GM21619 (cell line): ENCODE measurements at regions not wholly inside any gene's neighbourhood (a gene's known extent, or its start where the extent isn't known, plus 50 kb on each side); places are given as distances from the start of the nearest gene placed in this dataset.
"Not testable (repeated sequence)": the region's sequence is repeated elsewhere in the genome, so short reads cannot be mapped to it uniquely, and the experiment has no call there.

Experiments used
- ATAC-seq: cut with Tn5 transposase; IDR thresholded peaks from one replicate; pipeline ENCODE4 v1.9.1; 2021; ENCODE audit not compliant: unreplicated experiment

DNA sequence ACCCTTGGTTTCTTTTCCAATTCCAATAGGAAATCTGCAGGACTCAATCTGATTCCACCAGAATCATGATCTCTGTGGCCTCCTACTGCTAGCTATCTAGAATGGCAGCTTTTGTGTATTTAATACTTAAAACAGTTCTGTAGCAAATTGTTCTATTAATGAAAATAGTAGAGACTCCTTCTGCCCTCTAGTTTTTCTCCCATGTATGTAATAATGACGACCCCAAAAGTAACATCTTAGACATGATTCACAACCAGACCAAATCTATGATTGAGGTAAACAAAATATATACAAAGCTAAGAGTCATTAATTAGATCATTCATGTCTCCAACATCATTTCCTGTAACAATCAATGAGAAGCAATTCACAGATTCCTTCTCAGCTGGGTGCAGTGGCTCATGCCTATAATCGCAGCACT is 259.1 kb upstream of the MKLN1 start:
- no peak for ATAC-seq

DNA sequence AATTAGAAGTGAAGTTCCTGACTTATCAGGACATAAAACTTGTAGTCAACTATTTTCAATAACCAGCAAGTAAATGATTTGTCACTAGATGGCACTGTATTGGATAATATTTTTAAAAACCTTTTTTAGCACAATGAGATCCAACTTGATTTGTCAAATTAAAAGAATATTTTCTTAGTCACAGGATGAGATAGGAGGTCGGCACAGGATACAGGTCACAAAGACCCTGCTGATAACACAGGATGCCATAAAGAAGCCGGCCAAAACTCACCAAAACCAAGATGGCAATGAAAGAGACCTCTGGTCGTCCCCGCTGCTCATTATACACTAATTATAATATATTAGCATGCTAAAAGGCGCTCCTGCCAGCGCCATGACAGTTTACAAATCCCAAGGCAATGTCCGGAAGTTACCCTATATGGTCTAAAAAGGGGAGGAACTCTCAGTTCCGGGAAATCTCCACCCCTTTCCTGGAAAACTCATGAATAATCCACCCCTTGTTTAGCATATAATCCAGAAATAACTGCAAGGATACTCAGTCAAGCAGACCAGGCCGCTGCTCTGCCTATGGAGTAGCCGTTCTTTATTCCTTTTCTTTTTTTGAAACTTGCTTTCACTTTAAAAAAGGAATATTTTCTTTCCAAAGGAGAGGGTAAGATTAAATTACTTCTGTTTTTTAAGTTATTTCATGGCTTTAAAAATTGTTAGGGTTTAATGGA is 255.7 kb upstream of the MKLN1 start:
- ATAC-seq: no peak

GRCh38 chr7:131072505-131073091 is 255.1 kb upstream of the MKLN1 start:
- no peak for ATAC-seq

DNA sequence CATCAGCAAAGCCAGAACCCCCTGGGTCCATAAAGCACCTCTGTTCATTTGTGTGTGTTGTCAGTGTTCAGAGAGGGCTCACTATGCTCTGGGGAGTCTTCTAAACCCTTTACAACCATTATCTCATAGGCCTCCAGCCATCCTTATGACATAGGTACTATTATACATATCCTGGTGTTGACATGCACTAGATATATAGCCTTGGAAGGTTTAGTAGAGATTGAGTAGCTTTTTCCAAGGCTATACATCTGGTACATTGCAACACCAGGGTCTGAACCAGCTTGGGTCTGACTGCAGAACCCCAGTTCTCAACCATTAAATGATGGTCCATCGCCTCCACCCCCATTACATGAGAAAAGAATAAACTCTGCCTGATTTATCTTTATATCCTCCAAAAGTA is 253.6 kb upstream of the MKLN1 start:
- no peak for ATAC-seq

DNA sequence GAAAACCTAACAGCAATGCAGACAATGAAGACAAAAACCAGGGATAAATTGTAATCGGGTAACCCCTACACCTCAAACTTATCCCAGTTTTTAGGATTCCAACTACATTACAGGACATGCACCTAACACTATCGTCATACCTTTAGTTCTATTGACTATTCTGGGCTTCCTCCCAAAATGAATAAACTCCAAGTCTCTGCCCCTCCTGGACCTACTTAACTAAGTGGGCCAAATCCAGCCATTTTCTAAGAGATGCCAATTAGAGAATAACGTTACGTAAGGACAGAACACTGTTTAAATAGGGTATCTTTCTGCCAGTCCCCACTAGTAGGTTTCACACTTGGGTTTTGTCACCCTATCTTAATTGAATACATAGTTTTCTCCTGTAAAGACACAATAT is 253.1 kb upstream of the MKLN1 start:
- no peak for ATAC-seq

- no peak for ATAC-seq
Observed at GRCh38 chr7:131075406-131075805, 252.3 kb upstream of the MKLN1 start.

- no peak for ATAC-seq
Observed at GRCh38 chr7:131076032-131076431, 251.6 kb upstream of the MKLN1 start.

DNA sequence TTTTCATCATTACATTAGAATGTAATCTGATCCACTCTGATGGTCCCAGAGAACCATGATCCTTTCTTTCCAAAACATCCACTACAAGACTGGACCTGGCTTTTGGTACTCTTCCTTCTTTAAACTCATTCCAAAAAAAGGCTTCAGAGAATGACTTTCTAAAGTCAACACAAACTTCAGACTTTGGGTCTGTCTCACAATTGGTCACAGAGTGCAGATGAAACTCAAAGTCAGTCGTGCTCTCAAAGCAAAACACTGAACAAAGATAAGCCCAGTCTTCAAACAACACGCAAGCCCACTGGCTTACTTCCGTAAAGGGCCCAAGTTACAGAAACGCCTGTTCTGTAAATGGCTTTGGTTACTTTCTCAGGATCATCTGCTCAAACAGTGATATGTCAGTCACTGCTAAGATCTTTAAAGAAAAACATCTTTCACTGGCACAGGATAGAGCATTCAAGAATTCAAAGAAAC is 250.9 kb upstream of the MKLN1 start:
- no peak for ATAC-seq

GRCh38 chr7:131077735-131078134 is 249.9 kb upstream of the MKLN1 start:
- ATAC-seq: no peak

DNA sequence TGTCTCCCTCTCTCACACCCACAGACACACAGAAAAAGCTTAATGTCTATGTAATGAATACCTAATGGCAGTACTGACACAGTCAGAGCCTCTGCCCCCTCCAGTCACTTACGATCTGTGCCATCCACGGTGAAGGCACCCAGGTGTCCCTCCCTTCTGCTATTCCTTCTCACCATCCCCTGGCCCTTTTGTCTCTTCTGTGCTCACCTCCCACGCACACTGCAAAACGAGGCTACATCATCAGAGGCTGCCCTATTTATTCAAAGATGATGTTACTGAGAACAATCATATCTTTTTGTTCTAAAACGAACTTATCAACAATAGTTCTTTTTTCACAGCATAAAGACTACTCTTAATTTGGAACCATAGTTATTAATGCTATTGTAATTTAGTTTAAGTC is 246.9 kb upstream of the MKLN1 start:
- ATAC-seq: no peak

GRCh38 chr7:131081308-131081707 is 246.4 kb upstream of the MKLN1 start:
- ATAC-seq: no peak

DNA sequence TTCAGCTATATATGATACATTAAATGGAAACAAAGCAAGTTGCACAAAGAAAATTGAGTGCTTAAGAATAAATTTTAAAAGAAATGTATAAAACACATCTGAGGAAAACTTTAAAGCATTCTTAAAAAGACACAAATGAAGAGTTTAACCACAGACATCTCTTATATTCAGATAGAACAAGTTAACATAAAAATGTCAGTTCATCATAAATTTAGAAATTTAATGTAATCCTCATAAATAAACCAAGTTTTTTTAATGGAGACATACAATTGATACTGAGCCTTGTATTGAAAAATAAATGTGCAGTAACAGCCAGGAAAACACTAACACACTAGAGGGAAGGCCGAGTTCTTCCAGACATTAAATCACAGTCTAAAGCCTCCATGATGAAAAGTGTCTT is 243.9 kb upstream of the MKLN1 start:
- no peak for ATAC-seq

DNA sequence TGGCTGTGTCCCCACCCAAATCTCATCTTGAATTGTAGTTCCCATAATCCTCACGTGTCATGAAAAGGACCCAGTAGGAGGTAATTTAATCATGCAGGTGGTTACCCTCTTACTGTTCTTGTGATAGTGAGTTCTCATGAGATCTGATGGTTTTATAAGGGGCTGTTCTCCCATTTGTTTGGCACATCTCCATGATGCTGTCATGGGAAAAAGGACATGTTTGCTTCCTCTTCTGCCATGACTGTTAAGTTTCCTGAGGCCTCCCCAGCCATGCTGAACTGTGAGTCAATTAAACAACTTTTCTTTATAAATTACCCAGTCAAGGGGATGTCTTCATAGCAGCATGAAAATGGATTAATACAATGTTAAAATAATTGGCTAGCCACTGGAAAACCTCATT is 243.3 kb upstream of the MKLN1 start:
- ATAC-seq: not testable (repeated sequence)

- no peak for ATAC-seq
Observed at GRCh38 chr7:131087756-131088658, 239.7 kb upstream of the MKLN1 start.

DNA sequence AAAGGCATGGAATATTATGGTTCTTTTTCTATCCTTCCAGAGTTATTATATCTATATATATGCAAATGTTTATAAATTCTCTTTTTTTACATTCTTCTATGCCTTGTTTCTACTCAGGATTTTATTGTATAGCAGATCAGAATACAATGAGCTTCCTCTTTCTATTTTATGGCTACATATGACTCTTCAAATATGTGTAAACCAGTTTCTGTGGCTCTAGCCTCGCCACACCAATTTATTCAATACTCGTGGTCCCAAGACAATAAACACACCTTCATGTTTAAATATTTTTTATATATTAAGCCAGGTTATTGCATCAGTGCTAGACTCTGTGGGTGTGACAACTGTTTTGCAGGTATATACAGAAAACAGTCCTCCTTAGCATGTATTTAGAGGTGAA is 237.5 kb upstream of the MKLN1 start:
- ATAC-seq: no peak

DNA sequence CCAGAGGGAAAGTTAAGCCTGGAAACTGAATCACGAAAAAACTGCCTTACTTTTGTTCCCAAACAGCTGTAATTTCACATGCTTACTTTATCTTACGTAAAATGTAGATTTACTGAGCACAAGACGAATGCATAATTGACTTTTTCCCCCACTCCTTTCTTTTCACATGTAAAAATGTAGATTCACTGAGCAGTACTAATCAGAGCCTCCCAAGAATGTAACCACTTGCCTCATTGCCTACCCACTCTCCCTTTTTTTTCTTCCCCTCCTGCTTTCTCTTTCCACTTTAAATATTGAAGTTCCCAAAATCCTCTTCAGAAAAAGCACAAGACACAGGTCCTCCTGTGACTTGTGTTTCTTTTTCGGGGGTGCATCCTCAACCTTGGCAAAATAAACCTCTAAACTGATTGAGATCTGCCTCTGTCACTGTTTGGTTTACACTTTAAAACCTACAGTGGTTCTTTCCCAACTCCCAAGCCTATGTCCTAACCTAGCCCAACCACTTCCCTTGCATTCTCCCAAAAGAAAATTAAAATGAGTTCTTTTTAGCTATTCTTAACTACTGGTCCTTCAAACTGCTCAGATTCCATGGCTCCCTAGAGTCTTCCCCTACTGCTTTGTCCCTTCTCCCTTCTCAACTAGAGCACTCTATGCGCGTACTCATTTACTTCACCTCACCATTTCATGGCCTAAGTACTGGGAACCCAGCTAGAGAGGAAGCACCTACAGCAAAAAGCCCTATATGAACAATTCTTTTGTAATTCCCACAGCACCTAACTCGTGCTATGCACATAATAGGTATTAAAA is 236.6 kb upstream of the MKLN1 start:
- no peak for ATAC-seq

- ATAC-seq: no peak
Observed at GRCh38 chr7:131094685-131095084, 233.0 kb upstream of the MKLN1 start.

GRCh38 chr7:131095346-131095745 is 232.3 kb upstream of the MKLN1 start:
- ATAC-seq: no peak

DNA sequence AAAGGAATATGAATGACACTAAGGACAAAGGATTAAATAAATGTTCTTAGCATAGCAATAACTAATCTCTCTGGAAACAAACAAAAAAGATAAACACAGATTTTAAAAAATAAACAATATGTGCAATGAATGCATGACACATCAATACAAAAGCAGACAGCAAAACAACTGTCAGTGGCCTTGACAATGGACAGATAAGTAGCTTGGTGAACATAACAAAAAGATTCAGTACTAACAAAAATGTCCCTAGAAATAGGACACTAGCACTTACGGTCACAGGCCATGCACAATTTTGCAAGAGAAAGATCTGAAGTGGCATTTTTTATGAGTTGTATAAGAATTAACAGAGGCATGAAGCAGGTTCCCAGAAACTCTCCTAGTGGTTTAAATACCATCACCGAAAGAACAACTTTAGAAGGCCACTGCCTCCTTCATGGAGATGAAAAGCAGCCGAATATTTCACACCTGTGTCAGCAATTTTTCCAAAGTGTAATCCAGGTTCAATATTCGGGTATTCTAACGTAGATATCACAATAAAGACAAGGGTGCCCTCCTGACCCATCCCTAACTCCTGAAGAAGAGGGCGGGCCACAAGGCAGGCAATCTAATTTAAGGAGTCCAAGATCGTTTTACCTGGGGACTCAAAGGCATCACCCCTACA is 231.3 kb upstream of the MKLN1 start:
- ATAC-seq: no peak

DNA sequence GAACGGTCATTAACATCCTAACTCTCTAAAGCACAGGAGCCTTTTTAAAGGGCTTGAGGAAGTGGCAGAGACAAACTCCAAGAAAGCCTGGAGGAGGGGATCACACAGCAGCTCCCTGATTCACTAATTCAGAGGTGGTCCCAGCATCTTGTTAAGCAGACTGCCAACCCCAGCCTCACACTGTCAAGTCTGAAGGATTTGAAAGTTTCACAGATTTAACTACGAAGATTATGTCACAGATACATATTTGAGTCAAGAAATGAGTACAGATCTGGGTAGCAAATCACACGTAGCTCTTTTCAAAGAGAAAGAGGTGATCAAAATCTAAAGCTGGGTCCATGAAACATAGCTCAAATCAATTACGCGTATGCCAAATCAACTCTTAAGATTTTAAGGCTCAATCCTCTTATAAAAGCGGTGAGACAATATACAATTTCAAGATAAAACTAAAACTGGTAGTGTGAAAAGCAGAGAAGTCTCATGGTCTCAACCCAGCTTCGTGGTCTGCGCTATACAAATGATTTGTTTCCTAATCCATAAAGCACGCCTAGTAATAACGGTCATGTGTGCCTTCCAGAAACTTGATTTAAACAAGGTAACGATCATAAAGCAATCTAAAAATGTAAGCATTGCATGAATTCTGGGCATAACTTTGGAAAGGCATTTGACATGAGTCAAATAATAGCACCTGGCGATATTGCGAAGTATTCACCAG is 229.9 kb upstream of the MKLN1 start:
- ATAC-seq: no peak
